OCI-LY7 (cell line): ENCODE measurements at regions not wholly inside any gene's neighbourhood (a gene's known extent, or its start where the extent isn't known, plus 50 kb on each side); places are given as distances from the start of the nearest gene placed in this dataset.

Experiments used
- CTCF ChIP-seq: fragments of 200-600 bp; sonication (generic); conservative IDR thresholded peaks from 2 replicates; pipeline ENCODE4 v1.5.1; 2014; ENCODE audit warnings: mild to moderate bottlenecking, antibody characterized with exemption, low read length, moderate library complexity, mixed read lengths
- EZH2phosphoT487 ChIP-seq: fragments of 200-600 bp; sonication (generic); IDR thresholded peaks from 2 replicates; pipeline ENCODE4 v1.6.1; 2018; ENCODE audit warnings: low read depth, borderline replicate concordance, mild to moderate bottlenecking, mixed run types, antibody characterized with exemption, low read length, moderate library complexity, mixed read lengths

GRCh38 chr4:171710743-171711142, 102.5 kb upstream of the GALNTL6 start:
- no peak for TF ChIP-seq CTCF
- no peak for TF ChIP-seq EZH2phosphoT487
